Cerebellar nuclear complex (tissue), 1 donor: ENCODE measurements at regions not wholly inside any gene's neighbourhood (a gene's known extent, or its start where the extent isn't known, plus 50 kb on each side); places are given as distances from the start of the nearest gene placed in this dataset.

Experiments
- DNase-seq, 2 experiments: peaks; one replicate each; lab custom pipeline; 2025; lab: John Stamatoyannopoulos, UW

DNA sequence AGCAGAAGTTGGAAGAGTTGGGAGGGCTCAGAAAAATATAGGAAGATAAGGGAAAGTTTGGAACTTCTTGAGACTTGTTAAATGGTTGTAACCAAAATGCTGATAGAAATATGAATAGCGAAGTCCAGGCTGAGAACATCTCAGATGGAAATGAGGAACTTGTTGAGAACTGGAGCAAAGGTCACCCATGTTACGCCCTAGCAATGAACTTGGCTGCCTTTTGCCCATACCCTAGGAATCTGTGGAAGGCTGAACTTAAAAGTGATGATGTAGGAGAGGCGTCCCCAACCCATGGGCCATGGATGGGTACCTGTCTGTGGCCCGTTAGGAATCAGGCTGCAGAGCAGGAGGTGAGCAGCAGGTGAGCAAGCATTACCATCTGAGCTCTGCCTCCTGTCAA is 347.8 kb downstream of the ARL4A start:
- DNase-seq = no peak

DNA sequence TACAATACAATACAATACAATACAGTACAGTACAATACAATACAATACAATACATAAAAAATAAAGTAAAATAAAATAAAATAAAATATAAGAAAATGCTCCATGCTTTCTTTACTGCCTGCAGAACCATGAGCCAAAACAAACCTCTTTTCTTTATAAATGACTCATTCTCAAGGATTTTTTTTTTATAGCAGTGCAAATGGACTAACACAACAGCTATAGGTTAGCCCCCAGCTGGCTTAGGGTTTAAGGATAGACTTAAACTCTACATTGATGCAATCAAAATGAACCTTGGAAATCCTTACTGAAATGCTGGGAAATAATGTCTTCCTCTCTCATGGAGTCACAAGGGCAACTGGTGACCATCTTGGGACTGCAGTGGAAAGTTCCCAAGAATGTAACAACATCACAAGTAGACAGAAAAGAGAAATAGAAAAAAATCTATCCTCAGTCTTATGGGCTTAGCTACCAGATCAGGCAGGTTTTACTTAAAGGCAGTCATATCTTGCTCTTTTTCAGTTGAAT is 348.9 kb downstream of the ARL4A start:
- DNase-seq = no peak

DNA sequence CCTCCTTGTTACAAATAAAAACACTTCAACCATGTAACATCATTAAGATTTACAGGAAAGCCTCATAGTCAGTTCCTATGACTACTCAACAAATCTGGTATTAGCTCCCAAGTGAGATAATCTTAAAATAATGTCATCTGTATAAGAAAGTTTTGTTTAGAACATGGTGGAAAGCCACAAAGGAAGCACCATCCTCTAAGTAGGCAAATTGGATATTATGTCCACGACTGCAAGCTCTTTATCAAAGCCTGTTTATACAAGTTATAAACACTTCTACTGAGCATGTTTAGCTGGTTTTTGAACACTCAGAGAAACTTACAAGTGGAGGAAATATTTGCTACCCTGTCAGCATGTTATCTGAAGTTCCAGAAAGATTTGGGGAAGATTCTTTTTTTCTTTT is 349.8 kb downstream of the ARL4A start:
- DNase-seq = no peak

DNA sequence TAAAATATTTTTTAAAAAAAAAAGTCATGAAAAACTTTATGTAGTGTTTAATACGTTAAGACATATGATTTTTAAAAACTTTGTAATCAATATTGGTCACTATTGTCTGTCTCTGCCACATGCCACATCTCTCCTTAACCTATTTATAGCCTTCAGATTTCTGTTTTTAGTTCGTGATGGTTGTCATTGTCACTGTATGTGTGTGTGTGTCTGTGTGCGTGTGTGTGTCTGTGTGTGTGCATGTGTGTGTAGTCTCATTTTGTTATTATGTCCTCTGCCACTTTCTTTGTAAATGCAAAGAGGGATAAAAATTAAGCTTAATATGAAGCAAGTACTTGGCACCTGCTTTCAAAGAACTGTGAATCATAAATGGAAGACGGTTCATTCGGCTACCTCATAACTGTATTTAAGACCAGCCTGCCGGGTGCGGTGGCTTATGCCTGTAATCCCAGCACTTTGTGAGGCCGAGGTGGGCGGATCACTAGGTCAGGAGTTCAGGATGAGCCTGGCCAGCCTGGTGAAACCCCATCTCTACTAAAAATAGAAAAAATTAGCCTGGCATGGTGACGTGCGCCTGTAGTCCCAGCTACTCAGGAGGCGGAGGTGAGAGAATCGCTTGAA is 354.0 kb downstream of the ARL4A start:
- DNase-seq = no peak

DNA sequence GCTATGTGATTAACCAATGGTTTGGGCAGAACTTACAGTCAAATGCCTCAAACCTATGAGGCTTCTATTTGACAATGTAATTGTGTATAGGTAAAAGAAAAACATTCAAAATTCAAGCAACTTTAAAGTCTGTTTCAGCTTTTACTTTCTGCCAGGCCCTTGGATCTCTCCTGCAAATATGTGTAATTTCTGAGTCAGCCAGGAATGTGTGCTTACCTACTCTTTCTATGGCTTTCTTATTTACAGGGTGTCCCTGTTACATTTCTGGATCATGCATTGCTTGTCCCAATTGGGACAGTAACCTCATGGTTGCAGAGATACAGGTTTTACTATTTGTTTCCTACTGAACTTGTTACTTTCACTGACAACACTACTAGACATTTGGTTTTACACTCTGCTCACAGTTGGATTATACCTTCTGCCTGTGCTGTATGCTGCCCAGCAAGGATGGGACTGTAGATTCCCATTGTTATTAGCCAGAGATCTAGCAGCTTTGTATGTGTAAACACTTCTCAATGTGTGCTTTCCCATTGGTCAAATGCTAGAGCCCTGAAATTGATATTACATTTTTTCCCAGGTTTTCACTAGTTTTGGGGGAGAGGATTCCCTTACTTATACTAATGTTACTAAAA is 355.3 kb downstream of the ARL4A start:
- DNase-seq = no peak

DNA sequence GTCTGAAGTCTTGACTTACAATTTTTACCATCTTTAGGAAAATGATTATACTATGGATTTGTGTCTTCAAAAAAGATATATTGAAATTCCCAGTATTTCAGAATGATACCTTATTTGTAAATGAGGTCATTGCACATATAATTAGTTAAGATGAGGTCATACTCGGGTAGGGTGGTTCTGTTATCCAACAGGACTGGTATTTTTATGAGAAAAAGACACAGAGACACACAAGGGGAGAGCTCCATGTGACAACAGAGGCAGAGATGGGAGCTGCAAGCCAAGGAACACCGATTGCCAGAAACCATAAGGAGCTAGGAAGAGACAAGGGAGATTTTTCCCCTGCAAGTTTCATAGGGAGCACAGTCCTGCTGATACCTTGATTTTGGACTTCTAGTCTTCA is 356.9 kb downstream of the ARL4A start:
- no peak for DNase-seq

DNA sequence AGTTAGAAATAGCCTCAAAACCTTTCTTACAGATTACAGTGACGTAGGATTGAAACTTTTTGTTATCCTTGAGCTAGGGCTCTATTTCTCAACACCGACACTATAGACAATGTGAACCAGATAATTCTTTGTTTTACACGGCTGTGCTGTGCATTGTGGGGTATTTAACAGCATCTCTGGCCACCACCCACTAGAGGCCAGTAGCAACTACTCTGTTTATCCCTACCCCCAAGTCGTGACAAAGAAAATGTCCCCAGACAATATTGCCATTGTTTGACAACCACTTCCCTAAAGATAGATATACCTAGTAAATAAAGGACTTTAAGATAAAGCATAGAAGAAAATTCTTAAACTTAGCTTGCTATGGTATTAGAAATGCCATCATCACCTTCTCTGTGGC is 359.6 kb downstream of the ARL4A start:
- no peak for DNase-seq

DNA sequence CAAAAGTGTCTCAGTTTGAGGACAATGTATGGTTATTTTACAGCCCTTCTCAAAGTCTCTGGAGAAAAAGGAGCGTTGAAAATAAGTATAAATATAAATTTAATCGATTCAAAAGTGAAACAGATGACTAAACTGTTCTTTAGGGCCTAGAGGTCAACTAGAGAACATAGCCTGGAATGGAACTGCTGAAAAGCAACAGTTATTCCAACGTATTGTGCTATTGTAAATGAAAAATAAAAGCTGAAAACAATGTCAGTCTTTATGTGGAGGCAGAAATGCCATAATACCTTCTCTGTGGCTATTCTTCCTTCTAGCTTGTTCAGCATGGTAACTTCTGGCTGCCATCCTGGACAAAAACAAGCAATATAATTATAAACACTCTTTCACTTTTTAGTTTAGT is 362.5 kb downstream of the ARL4A start:
- DNase-seq = no peak

DNA sequence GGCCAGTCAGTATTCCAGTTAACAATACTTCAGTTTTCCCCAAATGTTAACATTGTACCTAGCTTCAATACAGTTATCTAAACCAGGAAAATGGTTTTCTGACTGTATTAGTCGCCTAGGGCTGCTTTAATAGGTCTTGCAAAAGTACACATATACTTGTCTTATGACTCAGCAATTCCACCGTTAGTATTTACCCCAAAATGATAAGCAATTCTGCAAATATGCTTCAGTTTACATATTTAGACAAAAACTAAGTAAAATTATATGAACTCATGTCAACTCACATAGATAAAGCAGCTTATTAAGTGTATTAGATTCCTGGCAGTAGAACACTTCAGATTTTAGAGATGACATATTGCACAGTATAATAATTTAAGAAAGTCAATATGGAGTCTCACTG is 363.3 kb downstream of the ARL4A start:
- DNase-seq = no peak

DNA sequence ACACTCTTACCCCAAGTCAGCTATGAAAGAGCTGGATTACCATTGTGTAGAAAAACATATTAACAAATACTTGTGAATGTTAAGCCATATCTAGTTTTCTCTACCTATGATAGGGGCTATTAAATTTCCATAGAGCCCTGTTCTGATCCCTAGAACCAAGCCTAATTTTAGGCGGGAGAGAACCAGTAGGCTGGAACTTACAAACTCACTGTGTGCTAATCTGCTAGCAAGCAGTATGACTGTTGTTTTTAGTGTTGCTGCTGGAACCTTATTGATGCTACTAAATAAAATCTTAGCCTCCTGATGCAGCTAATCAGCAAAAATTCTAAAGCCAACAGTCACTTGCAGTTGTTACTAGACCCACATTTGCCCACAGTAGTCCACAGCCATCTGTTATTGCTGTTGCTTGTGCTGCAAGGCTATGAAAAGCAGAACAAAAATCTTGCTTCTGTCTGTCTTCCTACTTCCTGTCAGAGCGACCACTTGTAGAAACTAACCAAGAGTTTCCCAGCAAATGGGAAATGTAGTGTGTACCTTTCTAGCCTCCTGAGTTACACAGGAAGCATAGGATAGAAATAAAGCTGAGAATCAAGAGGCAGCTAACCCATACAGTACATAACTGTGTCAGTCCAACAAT is 368.4 kb downstream of the ARL4A start:
- DNase-seq = no peak

DNA sequence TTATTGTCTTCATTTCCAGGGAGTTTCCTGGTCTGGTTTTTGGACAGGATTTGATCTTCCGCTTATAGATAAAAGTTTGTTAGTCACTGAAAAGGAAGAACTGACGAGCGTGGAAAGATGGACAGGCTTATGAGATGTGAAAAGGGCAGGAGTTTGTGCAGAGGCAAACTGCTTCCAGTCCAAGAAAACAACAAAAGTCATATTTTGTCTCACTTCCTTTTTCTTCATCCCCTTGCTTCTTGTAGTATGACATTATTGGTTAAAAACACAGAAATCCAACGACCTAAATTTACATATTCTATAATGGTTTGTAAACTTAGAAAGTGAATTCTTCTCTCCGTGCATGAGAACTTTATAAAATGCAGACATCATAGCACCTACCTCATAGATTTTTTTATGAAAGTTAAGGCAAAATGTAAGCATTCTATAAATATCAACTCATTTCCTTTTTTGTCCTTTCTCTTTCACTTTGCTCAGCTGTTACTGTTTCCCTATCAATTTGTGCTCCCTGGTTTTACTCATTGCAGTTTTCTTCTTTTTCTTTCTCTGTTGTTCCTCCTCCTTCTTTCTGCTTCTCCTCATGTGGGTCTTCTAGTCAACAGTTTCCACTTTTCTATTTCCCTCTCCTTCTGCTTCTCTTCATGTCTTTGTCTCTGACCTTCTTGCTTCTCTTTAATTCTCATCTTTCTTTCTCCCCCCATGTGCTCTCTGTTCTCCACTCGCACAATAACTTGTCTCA is 370.2 kb downstream of the ARL4A start:
- no peak for DNase-seq

DNA sequence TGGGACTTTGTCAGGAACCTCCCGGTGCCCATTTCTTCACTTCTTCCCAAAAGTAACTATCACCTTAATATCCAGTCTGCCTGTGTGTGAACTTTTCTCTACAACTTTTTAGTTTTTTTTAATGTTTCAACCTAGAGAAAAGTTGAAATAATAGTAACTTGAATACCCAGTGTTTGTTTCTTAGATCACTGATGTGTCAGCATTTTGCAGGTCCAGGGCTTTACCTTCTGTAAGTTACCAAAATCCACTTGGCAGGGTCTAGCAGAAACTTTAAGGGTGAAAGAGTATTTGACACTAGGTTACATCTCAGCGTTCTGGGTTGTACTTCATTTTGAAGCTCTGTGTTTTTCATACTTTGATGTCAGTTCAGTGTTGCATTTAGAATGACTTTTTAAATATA is 372.7 kb downstream of the ARL4A start:
- DNase-seq = no peak

DNA sequence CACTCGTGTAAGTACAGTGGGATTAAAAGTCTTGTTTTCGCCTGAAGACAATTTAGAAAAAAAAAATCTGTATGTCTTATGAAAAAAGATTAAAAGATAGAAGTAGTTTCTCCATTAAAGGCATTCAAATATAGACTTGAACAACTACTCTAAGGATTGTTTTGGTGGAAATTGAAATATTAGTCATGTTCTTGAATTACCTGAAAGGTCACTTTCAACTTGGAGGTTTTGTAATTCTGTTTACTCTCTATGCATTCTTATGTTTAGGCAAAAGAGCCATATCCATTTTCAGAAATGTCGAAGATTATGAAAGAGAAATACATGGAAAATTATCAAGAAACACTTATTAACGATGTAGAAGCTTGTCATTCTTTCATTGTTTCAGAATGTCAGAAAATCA is 373.7 kb downstream of the ARL4A start:
- DNase-seq = no peak

DNA sequence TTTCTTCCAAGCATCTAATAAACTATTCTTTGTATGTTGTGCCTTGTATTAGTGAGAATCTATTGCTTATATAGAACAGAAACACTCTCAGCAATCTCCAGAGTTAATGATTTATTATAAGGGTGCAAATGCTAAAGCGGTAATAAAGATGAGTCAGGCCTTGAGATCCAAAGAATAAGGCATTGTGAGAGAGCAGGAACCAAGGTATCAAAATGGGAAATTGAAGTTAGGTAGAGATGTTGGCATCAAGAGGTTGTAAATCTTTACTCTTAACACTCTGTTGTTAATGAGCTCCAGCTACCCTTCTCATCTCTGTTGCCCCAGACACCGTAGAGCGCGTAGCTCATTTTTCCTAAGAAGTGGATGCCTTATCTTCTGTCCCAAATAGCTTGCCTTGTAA is 375.2 kb downstream of the ARL4A start:
- DNase-seq = no peak

DNA sequence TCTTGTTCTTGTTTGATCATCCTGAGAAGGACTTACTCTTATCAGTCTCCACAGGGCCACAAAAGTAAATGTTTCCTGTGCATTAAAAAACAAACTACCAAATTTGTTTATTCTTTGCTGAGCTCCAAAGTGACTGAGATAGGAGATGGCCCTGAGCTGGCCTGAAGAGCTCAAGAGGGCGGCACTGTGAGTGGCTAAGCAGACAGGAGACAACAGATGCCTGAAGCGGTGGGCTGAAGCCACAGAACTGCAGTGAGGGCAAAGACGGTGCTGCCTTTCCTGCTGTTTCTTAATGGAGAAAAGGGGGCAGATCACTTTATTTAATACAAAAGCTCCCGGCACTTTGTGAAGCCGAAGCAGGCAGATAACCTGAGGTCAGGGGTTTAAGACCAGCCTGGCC is 379.6 kb downstream of the ARL4A start:
- no peak for DNase-seq

DNA sequence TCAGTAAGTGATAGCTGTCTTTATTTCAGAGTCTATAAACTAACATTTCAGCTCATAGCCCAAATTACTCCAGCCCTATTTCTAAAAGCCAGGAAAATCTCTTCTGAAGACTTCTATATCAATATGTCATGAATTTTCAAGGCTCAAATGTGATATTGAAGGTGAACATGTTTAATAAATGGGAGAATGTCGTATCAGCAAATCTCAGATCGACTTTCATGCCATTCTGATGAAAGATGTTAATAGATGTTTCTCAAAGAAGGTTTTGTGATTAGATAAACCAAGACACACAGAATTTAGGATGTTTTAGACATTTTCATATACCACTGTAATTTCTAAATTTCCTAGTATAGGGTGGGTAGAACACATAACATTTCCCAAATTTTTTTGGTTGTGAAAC is 380.6 kb downstream of the ARL4A start:
- DNase-seq = no peak

DNA sequence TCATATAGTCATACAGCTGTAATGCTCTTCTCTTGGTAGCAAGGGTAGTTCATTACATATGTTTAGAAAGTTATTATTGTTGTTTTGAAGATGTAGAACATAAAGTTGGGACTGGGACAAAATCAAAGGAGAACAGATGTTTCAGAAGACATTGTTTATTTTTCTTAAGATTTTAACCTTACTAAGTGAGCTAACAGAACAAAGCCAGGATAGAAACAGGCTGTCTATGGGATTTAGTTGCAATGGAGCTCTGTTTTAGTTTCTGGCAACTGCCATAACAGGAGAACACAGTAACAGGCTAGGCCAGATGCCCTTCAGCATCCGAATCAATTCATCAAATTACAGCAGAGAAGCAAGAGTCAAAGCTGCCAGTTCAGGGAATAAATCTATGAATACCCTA is 382.4 kb downstream of the ARL4A start:
- DNase-seq = no peak

DNA sequence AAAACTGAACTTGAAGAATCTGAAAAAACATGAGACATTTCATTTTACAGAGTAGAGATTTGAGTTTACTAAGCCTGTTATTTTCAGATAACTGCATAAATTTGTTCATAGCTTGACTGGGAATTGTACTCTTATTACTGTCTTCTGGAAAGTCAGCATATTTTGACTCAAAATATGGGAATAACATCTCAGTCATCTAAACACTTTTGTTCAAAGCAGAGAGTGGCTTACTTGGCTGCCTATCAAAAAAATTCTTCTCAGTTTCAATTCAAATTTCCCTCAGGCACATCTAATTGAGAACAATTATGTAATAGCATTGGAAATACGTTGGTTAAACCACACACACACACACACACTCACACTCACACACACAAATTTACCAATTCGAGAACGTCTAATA is 384.6 kb downstream of the ARL4A start:
- no peak for DNase-seq

DNA sequence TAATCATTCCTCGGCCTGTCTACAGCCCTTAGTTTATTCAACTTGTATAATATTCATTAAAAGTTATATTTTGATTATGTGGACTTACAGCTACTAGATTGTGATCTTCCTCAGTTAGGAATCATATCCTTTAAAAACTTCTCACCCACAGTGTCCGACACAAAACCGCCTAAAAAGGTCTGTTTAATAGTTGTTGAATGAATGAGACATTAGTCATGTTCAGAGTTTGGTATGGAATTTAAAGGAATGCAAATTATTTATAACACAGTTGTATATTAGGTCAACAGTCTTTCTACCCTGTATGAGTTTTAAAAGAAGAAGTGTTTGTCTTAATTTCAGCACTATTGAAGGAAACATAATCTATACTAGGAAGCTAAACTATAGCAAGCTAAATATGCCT is 390.0 kb downstream of the ARL4A start:
- no peak for DNase-seq

DNA sequence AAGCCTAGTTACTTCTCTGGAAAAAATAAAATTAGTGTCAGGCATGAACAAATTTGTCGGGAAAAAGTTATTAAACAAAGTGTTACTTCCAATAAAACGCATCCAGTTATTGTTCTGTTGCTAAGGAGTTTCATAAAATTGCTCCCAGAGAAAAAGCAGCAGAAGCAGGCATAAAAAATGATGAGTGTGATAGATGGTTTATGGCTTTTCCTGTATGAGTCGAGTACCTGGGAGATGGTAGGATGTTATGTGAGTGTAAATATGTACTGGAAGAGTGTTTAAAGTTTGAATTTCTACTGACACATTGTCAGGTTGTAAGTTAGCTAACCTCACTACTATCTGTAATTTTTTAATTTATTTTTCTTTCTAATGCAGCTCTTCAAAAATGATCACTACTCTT is 390.7 kb downstream of the ARL4A start:
- no peak for DNase-seq

DNA sequence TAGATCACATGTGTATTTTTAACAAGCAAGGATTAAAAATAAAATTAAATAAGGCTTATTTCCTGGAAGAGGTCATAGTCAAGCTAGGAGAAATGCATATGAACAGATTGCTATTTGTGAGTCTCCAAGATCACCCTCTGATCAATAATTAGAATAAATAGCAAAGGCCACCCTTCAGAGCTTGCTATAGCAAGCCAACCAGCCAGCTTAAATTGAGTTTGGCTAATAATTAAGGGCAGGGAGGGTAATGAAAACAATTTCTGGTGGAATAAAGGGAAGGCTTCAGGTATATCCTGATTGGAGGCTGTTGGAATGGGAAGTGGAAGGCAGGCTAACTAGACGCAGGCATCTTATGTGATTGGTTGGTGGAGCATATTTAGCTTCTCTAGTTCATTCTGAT is 403.5 kb downstream of the ARL4A start:
- DNase-seq = no peak

DNA sequence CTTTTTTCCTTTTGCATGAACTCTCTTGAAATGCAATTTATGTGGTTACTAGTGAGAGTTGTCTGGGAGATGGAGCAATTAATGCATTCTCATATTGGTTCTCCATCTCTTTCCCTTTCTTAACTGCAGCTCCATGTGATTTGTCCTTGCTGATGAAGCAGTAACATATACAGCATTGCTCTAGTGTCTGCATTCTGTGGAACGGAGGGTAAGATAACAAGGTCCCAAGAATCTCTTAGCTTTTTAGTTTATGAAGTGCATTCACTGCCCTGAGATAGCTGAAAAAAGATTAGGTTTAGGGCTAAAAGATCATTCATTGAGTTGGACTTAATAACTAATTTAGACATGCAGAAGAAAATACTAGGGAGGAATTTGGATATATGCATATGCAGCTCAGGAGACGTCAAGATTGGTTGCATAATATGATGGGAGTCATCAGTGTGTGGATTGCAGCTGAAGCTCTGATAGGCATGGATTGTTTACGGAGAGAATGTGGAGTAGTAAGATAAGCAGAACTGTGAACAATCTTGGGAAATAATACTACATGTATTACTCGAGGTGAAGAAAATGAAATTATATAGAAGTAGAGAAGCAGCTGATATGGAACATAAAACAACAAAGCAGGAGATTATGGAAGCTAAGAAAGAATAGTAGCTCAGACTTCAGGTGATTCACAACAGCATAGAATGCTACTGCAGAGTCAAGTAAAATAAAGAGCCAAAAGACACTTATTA is 404.7 kb downstream of the ARL4A start:
- DNase-seq = no peak
